Stomach (tissue), 8 donors: ENCODE measurements at regions not wholly inside any gene's neighbourhood (a gene's known extent, or its start where the extent isn't known, plus 50 kb on each side); places are given as distances from the start of the nearest gene placed in this dataset.
"Not testable (repeated sequence)": the region's sequence is repeated elsewhere in the genome, so short reads cannot be mapped to it uniquely, and the experiment has no call there.

Experiments
- DNase-seq, 2 donors: peaks; one replicate each; pipeline versions ENCODE4 v3.0.0 to v3.0.0-alpha.2; 2013 to 2019
- H3K27ac ChIP-seq, 5 donors: fragments of 200-600 bp in 4 of 5; sonication (generic) in 4 of 5; one replicate each; pipeline ENCODE4 v1.5.1; 2013 to 2019; ENCODE audit warnings: mild to moderate bottlenecking in 1 of 5, moderate library complexity in 1 of 5
- H3K27me3 ChIP-seq, 3 donors: fragments of 200-600 bp; sonication (generic); one replicate each; pipeline ENCODE4 v1.5.1; 2017 to 2019; ENCODE audit warnings: mixed run types in 1 of 3
- H3K36me3 ChIP-seq, 4 donors: fragments of 200-600 bp; sonication (generic); 1 replicate in 3 of 4; 2 replicates in 1 of 4; pipeline ENCODE4 v1.5.1; 2016 to 2019
- H3K4me1 ChIP-seq, 4 donors: fragments of 200-600 bp; sonication (generic); one replicate each; pipeline ENCODE4 v1.5.1; 2016 to 2019
- H3K4me3 ChIP-seq, 4 donors: fragments of 200-600 bp; sonication (generic) in 3 of 4; one replicate each; pipeline ENCODE4 v1.5.1; 2016 to 2019; ENCODE audit warnings: mild to moderate bottlenecking in 1 of 4
- H3K9me3 ChIP-seq, 4 donors: fragments of 200-600 bp; sonication (generic); one replicate each; pipeline ENCODE4 v1.5.1; 2016 to 2019
- CTCF ChIP-seq, 7 experiments: fragments of 450-650 bp in 4 of 7; fragments of 200-600 bp in 3 of 7; sonication (generic) in 3 of 7; IDR thresholded peaks; one replicate each; pipeline ENCODE4 v1.5.1; 2016 to 2019; ENCODE audit warnings: antibody characterized with exemption in 7 of 7, control low read depth in 2 of 7, mild to moderate bottlenecking in 1 of 7
- EP300 ChIP-seq: sonication (generic); formaldehyde crosslinking; IDR thresholded peaks from one replicate; pipeline ENCODE4 v1.6.1; 2017; ENCODE audit warnings: antibody characterized with exemption
- POLR2A ChIP-seq, 4 donors: fragments of 450-650 bp; IDR thresholded peaks; one replicate each; pipeline ENCODE4 v1.6.1; 2016; ENCODE audit warnings: antibody characterized with exemption in 4 of 4, control low read depth in 2 of 4, mild to moderate bottlenecking in 1 of 4, moderate library complexity in 1 of 4
- POLR2AphosphoS5 ChIP-seq, 3 donors: sonication (generic); formaldehyde crosslinking; IDR thresholded peaks; one replicate each; pipeline ENCODE4 v1.6.1; 2016; ENCODE audit warnings: antibody characterized with exemption in 3 of 3
- WGBS, 5 donors: extraction: QIAGEN DNeasy Blood & Tissue Kit in 3 of 5; methylation state at CpG; one replicate each; pipeline versions ENCODE4 v1.1.5 to v1.1.7; 2013 to 2018; 5-methylcytosine and 5-hydroxymethylcytosine counted together
- intact Hi-C: fragments of 100-400 bp; cut with DNase I; formaldehyde crosslinking; loops from one replicate; pipeline ENCODE4 v1.15.1; 2023; ENCODE audit warnings: low total_unique reads
- donor health status: healthy with polysubstance abuse.
- donor health status: Bipolar disorder and iron deficiency.
- donor health status: healthy.

GRCh38 chr5:44674461-44674860, 134.3 kb upstream of the MRPS30 start:
- no peaks in the 10 kb centered on the region for H3K36me3 ChIP-seq
- H3K4me1 ChIP-seq: no peaks in the 10 kb centered on the region
- peaks cover 0 to 8% (median 0%) of the 10 kb centered on the region in 4 donors for H3K9me3 ChIP-seq
- intact Hi-C loops: no loop called here
- no peak overlapping the region for H3K27ac ChIP-seq
- TF ChIP-seq CTCF (IDR thresholded peaks at IDR 0.05): no peak
- no peak for TF ChIP-seq POLR2AphosphoS5 (IDR thresholded peaks at IDR 0.05)
- TF ChIP-seq POLR2A (IDR thresholded peaks at IDR 0.05): no peak
- TF ChIP-seq EP300: no peak
- no peak overlapping the region for H3K4me3 ChIP-seq
- WGBS, 5 donors: 80 to 96% (median 94%) methylated on average over 1 of the region's 1 CpG
- no peak for DNase-seq
- H3K27me3 ChIP-seq: no peaks in the 10 kb centered on the region

- WGBS, 5 donors: 85 to 92% (median 91%) methylated on average over 13 to 16 of the region's 16 CpGs
- H3K4me3 ChIP-seq, H3K4me1 ChIP-seq, H3K27me3 ChIP-seq, H3K27ac ChIP-seq, intact Hi-C loops, H3K36me3 ChIP-seq, DNase-seq: not testable (repeated sequence)
- peaks cover 0 to 14% (median 5%) of the 10 kb centered on the region in 4 donors for H3K9me3 ChIP-seq
Measured at GRCh38 chr5:44668471-44668870, 140.3 kb upstream of the MRPS30 start.

GRCh38 chr5:44665101-44665701, 143.5 kb upstream of the MRPS30 start:
- no peak for DNase-seq
- H3K27ac ChIP-seq: no peak overlapping the region
- no peaks in the 10 kb centered on the region for H3K27me3 ChIP-seq
- H3K4me1 ChIP-seq: no peaks in the 10 kb centered on the region
- WGBS, 5 donors: 76 to 86% (median 83%) methylated on average over 6 to 9 of the region's 9 CpGs
- H3K36me3 ChIP-seq: no peaks in the 10 kb centered on the region
- intact Hi-C loops: no loop called here
- H3K4me3 ChIP-seq: no peak overlapping the region
- TF ChIP-seq EP300 (no peak), POLR2AphosphoS5 (IDR thresholded peaks at IDR 0.05) (no peak)
- H3K9me3 ChIP-seq: peaks cover 0 to 16% (median 7%) of the 10 kb centered on the region in 4 donors

GRCh38 chr5:44664711-44665100, 144.0 kb upstream of the MRPS30 start:
- Histone ChIP-seq H3K4me3 (no peak overlapping the region), H3K9me3 (peaks cover 0 to 16% (median 7%) of the 10 kb centered on the region in 4 donors), H3K36me3 (no peaks in the 10 kb centered on the region), H3K27me3 (no peaks in the 10 kb centered on the region), H3K27ac (no peak overlapping the region), H3K4me1 (no peaks in the 10 kb centered on the region)
- no peak for DNase-seq
- intact Hi-C loops: no loop called here
- TF ChIP-seq CTCF (IDR thresholded peaks at IDR 0.05) (no peak), POLR2AphosphoS5 (IDR thresholded peaks at IDR 0.05) (no peak), EP300 (no peak), POLR2A (IDR thresholded peaks at IDR 0.05) (no peak)
- WGBS, 5 donors: 80 to 88% (median 84%) methylated on average over 2 to 3 of the region's 3 CpGs

- WGBS, 5 donors: 82 to 92% (median 89%) methylated on average over 5 to 10 of the region's 10 CpGs
- no peak for DNase-seq
- intact Hi-C loops: no loop called here
- no peak overlapping the region for H3K4me3 ChIP-seq
- H3K27me3 ChIP-seq: no peaks in the 10 kb centered on the region
- no peak overlapping the region for H3K27ac ChIP-seq
- peaks cover 0 to 16% (median 7%) of the 10 kb centered on the region in 4 donors for H3K9me3 ChIP-seq
- H3K4me1 ChIP-seq: no peaks in the 10 kb centered on the region
- H3K36me3 ChIP-seq: no peaks in the 10 kb centered on the region
- TF ChIP-seq CTCF (IDR thresholded peaks at IDR 0.05) (no peak), POLR2AphosphoS5 (IDR thresholded peaks at IDR 0.05) (no peak), POLR2A (IDR thresholded peaks at IDR 0.05) (no peak), EP300 (no peak)
Measured at GRCh38 chr5:44663991-44664710, 144.6 kb upstream of the MRPS30 start.
